ENCODE measurements at regions not wholly inside any gene's neighbourhood (a gene's known extent, or its start where the extent isn't known, plus 50 kb on each side); places are given as distances from the start of the nearest gene placed in this dataset.

- no peaks in the 10 kb centered on the region for H3K36me3 ChIP-seq (ENCODE audit: control insufficient read depth in 1 of 2, insufficient read depth in 2 of 2, low read length in 2 of 2)
- BruUV-seq (replicated peaks) = no TSS peak
- H3K4me1 ChIP-seq (ENCODE audit: control insufficient read depth in 1 of 2, insufficient read depth in 2 of 2, low read length in 2 of 2) = no peaks in the 10 kb centered on the region
- H3K27me3 ChIP-seq (ENCODE audit: insufficient read depth, low read length) = no peaks in the 10 kb centered on the region
- ChIA-PET POLR2A (no interaction called here), CTCF (no interaction called here), RAD21 (ENCODE audit: low non-redundant PET in 1 of 2, low total read pairs in 2 of 2, uncharacterized antibody in 2 of 2, unreplicated experiment in 2 of 2) (no interaction called here)
- TF ChIP-seq CEBPB (IDR thresholded peaks at IDR 0.05; ENCODE audit: low read depth) (no peak), CBX3 (IDR thresholded peaks at IDR 0.05; ENCODE audit: low read depth) (no peak), SRF (IDR thresholded peaks at IDR 0.05; ENCODE audit: low read depth) (no peak), POLR2AphosphoS5 (IDR thresholded peaks at IDR 0.05; ENCODE audit: low read depth, low read length) (no peak), EGR1 (IDR thresholded peaks at IDR 0.05; ENCODE audit: low read depth) (no peak), ZNF274 (IDR thresholded peaks at IDR 0.05; ENCODE audit: low read depth, low read length) (no peak)
- no peak overlapping the region for H3K4me2 ChIP-seq (ENCODE audit: low read length)
- no peaks in the 10 kb centered on the region for H4K20me1 ChIP-seq (ENCODE audit: insufficient read depth)
- ATAC-seq (no peak), DNase-seq (ENCODE audit: low read depth, low spot score) (no peak)
- intact Hi-C loops (cut with micrococcal nuclease) = no loop called here
- no peaks in the 10 kb centered on the region for H3K9me2 ChIP-seq (ENCODE audit: insufficient read depth)
- no peak overlapping the region for H3K9ac ChIP-seq (ENCODE audit: low read length)
- H3K79me2 ChIP-seq (ENCODE audit: insufficient read depth, low read length) = no peaks in the 10 kb centered on the region
- no peak overlapping the region for H3K27ac ChIP-seq (ENCODE audit: low read depth, low read length)
- no peaks in the 10 kb centered on the region for H3K9me3 ChIP-seq (ENCODE audit: control insufficient read depth in 1 of 2, insufficient read depth in 1 of 2, low read depth in 1 of 2, low read length in 2 of 2)
- H3K4me3 ChIP-seq (replicated peaks in 1 of 2; ENCODE audit: low read depth in 1 of 2, low read length in 2 of 2) = no peak overlapping the region
- H2AFZ ChIP-seq (ENCODE audit: low read depth, low read length, poor library complexity, severe bottlenecking) = no peak overlapping the region
Measured at GRCh38 chr3:162629372-162629771, 1132.8 kb downstream of the OTOL1 start.

DNA sequence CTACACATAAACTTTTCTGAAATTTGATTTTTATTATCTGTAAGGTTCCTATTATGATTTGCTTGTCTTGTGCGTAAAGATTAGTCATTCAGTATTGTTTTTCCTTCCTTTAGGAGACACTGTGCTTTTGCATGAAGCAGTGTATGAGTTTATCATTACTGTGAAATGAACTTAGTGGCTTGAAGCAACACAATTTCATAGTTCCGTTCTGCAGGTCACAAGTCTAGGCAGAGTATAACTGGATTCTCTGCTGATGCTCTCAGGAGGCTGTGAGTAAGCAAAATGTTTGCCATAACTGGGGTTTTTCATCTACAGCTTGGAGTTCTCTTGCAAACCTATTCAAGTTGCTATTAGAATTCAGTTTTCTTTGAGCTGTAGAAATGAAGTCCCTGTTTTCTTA is 1136.1 kb downstream of the OTOL1 start:
- RAD21 ChIA-PET (ENCODE audit: low non-redundant PET in 1 of 2, low total read pairs in 2 of 2, uncharacterized antibody in 2 of 2, unreplicated experiment in 2 of 2) = no interaction called here
- Histone ChIP-seq H3K4me3 (replicated peaks in 1 of 2; ENCODE audit: low read depth in 1 of 2, low read length in 2 of 2) (no peak overlapping the region), H3K9ac (ENCODE audit: low read length) (no peak overlapping the region), H3K9me3 (ENCODE audit: control insufficient read depth in 1 of 2, insufficient read depth in 1 of 2, low read depth in 1 of 2, low read length in 2 of 2) (no peaks in the 10 kb centered on the region), H3K27ac (ENCODE audit: low read depth, low read length) (no peak overlapping the region), H3K9me2 (ENCODE audit: insufficient read depth) (no peaks in the 10 kb centered on the region), H3K36me3 (ENCODE audit: control insufficient read depth in 1 of 2, insufficient read depth in 2 of 2, low read length in 2 of 2) (no peaks in the 10 kb centered on the region), H4K20me1 (ENCODE audit: insufficient read depth) (no peaks in the 10 kb centered on the region), H3K4me1 (ENCODE audit: control insufficient read depth in 1 of 2, insufficient read depth in 2 of 2, low read length in 2 of 2) (no peaks in the 10 kb centered on the region), H2AFZ (ENCODE audit: low read depth, low read length, poor library complexity, severe bottlenecking) (no peak overlapping the region), H3K4me2 (ENCODE audit: low read length) (no peak overlapping the region), H3K27me3 (ENCODE audit: insufficient read depth, low read length) (no peaks in the 10 kb centered on the region), H3K79me2 (ENCODE audit: insufficient read depth, low read length) (no peaks in the 10 kb centered on the region)
- no TSS peak for BruUV-seq (replicated peaks)
- POLR2A ChIA-PET = no interaction called here
- DNase-seq (ENCODE audit: low read depth, low spot score) = no peak
- intact Hi-C loops (cut with micrococcal nuclease) = no loop called here
- ATAC-seq = no peak
- TF ChIP-seq, protein P1, sequence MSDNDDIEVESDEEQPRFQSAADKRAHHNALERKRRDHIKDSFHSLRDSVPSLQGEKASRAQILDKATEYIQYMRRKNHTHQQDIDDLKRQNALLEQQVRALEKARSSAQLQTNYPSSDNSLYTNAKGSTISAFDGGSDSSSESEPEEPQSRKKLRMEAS (IDR thresholded peaks at IDR 0.05) = no peak
- TF ChIP-seq ZBTB33 (IDR thresholded peaks at IDR 0.05; ENCODE audit: extremely low read depth, insufficient replicate concordance, low read length) = no peak
- no peak for TF ChIP-seq FOSL1 (IDR thresholded peaks at IDR 0.05; ENCODE audit: low read depth)
- TF ChIP-seq POLR2A (IDR thresholded peaks at IDR 0.05; ENCODE audit: borderline replicate concordance, extremely low read depth, insufficient read depth, insufficient read length) = no peak
- TF ChIP-seq EZH2phosphoT487 (IDR thresholded peaks at IDR 0.05; ENCODE audit: borderline replicate concordance) = no peak
- TF ChIP-seq SRF (IDR thresholded peaks at IDR 0.05; ENCODE audit: low read depth) = no peak
- no peak for TF ChIP-seq REST (IDR thresholded peaks at IDR 0.05; ENCODE audit: low read depth)
- TF ChIP-seq CEBPB (IDR thresholded peaks at IDR 0.05; ENCODE audit: low read depth) = no peak
- TF ChIP-seq SIN3A (IDR thresholded peaks at IDR 0.05; ENCODE audit: low read depth) = no peak
- TF ChIP-seq CBX3 (IDR thresholded peaks at IDR 0.05; ENCODE audit: low read depth) = no peak
- no peak for TF ChIP-seq ELF1 (IDR thresholded peaks at IDR 0.05; ENCODE audit: borderline replicate concordance, low read depth)
- TF ChIP-seq ZNF274 (IDR thresholded peaks at IDR 0.05; ENCODE audit: low read depth, low read length) = no peak
- TF ChIP-seq EZH2 (IDR thresholded peaks at IDR 0.05) = no peak
- no peak for TF ChIP-seq POLR2AphosphoS5 (IDR thresholded peaks at IDR 0.05; ENCODE audit: low read depth, low read length)
- no peak for TF ChIP-seq EGR1 (IDR thresholded peaks at IDR 0.05; ENCODE audit: low read depth)
- CTCF ChIA-PET = no interaction called here

Data from HCT116 (cell line).